Activated T-helper 2 cell treated with anti-CD3 and anti-CD28 coated beads, Interferon-gamma antibody, Interleukin-2, Interleukin-4, amounts not matched to agents 10 μg/mL and 5 μg/mL and 100 μg/mL, durations not matched to agents 14 hours and 24 hours and 36 hours (primary cell): ENCODE measurements at regions not wholly inside any gene's neighbourhood (a gene's known extent, or its start where the extent isn't known, plus 50 kb on each side); places are given as distances from the start of the nearest gene placed in this dataset.
"Not testable (repeated sequence)": the region's sequence is repeated elsewhere in the genome, so short reads cannot be mapped to it uniquely, and the experiment has no call there.

ENCODE experiments used
- DNase-seq: peaks from one replicate; pipeline ENCODE4 v3.0.0; 2021; ENCODE audit warnings: low spot score
- H3K27ac Mint-ChIP-seq: one replicate; pipeline ENCODE4 v1.8.0; 2021; ENCODE audit warnings: mixed read lengths
- H3K27me3 Mint-ChIP-seq: one replicate; pipeline ENCODE4 v1.8.0; 2021; ENCODE audit warnings: low read depth, mixed read lengths
- H3K36me3 Mint-ChIP-seq: one replicate; pipeline ENCODE4 v1.8.0; 2021; ENCODE audit warnings: low read depth, mixed read lengths
- H3K4me1 Mint-ChIP-seq: one replicate; pipeline ENCODE4 v1.8.0; 2021; ENCODE audit warnings: low read depth, mixed read lengths
- H3K4me3 Mint-ChIP-seq: one replicate; pipeline ENCODE4 v1.8.0; 2021; ENCODE audit warnings: low read depth, mild to moderate bottlenecking, moderate library complexity, mixed read lengths
- H3K9me3 Mint-ChIP-seq: one replicate; pipeline ENCODE4 v1.8.0; 2021; ENCODE audit warnings: mixed read lengths
- intact Hi-C: fragments of 100-400 bp; cut with micrococcal nuclease; formaldehyde crosslinking; loops from one replicate; pipeline ENCODE4 v1.15.1; 2023

DNA sequence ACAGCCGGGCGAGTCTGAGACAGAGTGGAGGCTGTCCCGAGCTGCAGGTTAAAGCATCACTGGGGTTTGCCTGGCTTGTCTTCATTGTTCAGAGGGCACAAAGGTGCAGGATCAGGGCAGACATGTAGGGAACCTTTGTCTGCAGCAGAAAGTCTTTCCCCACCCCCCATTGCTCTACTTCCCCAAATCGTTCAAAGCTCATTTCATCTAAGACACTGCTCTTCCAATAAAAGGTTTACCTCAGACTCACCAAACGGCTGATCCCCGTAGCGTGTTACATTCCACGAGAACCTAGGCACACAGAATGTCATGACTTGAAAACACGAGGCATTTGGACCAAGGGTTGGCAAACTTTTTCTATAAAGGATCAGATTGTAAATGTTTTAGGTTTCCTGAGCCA lies 286.3 kb upstream of the FRG1 start:
- H3K27me3 Mint-ChIP-seq, H3K9me3 Mint-ChIP-seq, H3K36me3 Mint-ChIP-seq, DNase-seq, H3K4me1 Mint-ChIP-seq, H3K27ac Mint-ChIP-seq, H3K4me3 Mint-ChIP-seq, intact Hi-C loops: not testable (repeated sequence)

DNA sequence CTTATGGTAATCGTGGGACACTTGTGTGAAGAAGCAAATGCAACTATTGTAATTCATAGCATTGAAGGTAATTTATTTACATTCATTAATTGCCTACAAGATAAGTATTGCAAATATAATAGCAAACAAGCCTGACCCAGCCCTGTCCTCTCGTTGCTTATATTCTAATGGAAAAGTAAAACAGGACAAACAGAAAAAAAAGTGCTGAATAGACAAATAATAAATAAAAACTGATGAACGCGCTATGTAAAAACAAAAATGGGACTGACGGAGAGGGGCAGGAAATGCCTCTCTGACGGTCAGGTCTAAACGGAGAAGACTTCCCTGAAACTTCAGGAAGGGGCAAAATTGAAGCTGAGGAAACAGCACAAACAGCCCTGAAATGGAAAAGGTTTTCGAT lies 284.9 kb upstream of the FRG1 start:
- H3K4me1 Mint-ChIP-seq, H3K4me3 Mint-ChIP-seq, H3K27me3 Mint-ChIP-seq, intact Hi-C loops, H3K27ac Mint-ChIP-seq, H3K9me3 Mint-ChIP-seq, H3K36me3 Mint-ChIP-seq, DNase-seq: not testable (repeated sequence)

DNA sequence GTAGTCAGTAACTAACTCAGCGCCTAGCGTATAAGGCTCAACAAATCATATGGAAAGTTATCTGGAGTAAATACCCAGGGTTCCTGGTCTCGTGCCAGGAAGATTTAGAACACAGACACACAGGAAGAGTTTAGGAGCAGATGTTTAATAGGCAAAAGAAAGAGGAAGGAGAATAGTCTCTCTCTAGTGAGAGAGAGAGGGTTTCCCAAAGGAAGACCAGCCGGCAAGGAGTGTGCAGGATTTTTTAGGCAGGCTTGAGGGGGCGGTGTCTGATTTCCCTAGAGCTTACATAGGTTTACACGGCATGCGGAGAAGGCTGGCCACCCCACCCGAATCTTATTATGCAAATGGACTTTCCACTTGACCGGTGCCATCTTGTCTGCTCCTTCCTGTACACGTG lies 284.0 kb upstream of the FRG1 start:
- no peak overlapping the region for H3K27ac Mint-ChIP-seq
- intact Hi-C loops, result no loop called here

DNA sequence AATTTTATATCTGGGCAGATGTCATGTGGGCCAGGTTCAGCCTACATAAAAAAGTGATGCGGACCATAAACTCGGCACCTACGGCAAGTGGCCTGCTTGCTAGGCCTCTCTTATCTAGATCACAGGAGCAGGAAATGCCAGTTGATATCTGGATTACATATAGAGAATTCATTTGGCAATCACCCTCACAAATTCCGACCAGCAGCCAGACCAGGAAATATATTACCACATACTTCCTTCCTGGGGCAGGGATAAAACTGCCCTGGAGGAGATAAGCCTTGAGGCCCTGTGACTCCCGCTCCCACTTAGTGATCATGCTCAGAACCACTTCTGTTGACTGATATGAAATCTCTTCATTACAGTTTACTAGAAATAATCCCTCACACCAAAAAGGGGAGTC lies 282.4 kb upstream of the FRG1 start:
- H3K27ac Mint-ChIP-seq, H3K36me3 Mint-ChIP-seq, intact Hi-C loops, H3K9me3 Mint-ChIP-seq, H3K27me3 Mint-ChIP-seq, H3K4me3 Mint-ChIP-seq, H3K4me1 Mint-ChIP-seq, DNase-seq: not testable (repeated sequence)

More for the DNA sequence above, 284.0 kb upstream of the FRG1 start:
- Mint-ChIP-seq H3K4me1 (peaks cover 6% of the 10 kb centered on the region), H3K27me3 (no peaks in the 10 kb centered on the region), H3K9me3 (no peaks in the 10 kb centered on the region), H3K4me3 (no peak overlapping the region), H3K36me3 (no peaks in the 10 kb centered on the region)
- no peak for DNase-seq

DNA sequence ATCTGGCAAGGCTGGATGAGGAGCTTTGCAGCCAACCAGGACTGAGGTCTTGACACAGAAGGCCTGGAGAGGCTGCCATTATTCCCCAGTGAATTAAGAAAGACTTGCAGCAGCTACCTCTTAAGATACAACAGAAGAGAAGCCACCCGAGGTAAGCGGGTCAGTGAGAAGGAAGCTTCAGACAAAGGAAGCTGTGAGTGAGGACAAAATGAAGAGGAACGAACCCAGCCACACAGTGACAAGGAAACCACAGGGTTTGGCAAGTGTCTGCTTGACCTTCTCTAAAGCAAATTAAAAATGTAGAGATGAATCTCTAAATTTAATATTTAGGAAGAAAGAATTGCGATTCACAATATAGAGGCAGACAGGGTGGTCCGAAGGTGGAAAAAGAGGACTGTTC lies 281.8 kb upstream of the FRG1 start:
- H3K27ac Mint-ChIP-seq, H3K36me3 Mint-ChIP-seq, H3K4me3 Mint-ChIP-seq, H3K27me3 Mint-ChIP-seq, H3K4me1 Mint-ChIP-seq, H3K9me3 Mint-ChIP-seq, intact Hi-C loops, DNase-seq: not testable (repeated sequence)

DNA sequence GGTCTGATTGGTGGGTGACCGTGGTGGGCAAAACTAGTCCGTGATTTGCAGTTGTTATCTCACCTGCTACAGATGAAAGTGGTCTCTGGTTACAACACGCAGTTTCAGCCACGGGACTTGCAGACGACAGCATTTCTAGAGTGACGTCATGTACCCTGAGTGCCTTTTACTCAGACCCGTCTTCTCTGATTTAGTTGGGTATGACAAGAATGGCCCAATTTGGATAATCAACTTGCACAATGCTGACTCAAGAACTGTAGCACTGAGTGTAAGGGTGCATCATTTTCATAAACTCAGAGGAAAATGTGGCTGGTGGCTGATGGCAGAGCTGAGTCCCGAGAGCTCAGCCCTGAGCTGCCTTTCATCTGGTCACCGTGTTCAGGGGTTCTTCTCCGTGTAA lies 281.4 kb upstream of the FRG1 start:
- Mint-ChIP-seq H3K27me3 (no peaks in the 10 kb centered on the region), H3K27ac (no peak overlapping the region), H3K36me3 (no peaks in the 10 kb centered on the region), H3K4me1 (peaks cover 6% of the 10 kb centered on the region), H3K9me3 (no peaks in the 10 kb centered on the region), H3K4me3 (no peak overlapping the region)
- DNase-seq, result no peak
- intact Hi-C loops, result no loop called here

DNA sequence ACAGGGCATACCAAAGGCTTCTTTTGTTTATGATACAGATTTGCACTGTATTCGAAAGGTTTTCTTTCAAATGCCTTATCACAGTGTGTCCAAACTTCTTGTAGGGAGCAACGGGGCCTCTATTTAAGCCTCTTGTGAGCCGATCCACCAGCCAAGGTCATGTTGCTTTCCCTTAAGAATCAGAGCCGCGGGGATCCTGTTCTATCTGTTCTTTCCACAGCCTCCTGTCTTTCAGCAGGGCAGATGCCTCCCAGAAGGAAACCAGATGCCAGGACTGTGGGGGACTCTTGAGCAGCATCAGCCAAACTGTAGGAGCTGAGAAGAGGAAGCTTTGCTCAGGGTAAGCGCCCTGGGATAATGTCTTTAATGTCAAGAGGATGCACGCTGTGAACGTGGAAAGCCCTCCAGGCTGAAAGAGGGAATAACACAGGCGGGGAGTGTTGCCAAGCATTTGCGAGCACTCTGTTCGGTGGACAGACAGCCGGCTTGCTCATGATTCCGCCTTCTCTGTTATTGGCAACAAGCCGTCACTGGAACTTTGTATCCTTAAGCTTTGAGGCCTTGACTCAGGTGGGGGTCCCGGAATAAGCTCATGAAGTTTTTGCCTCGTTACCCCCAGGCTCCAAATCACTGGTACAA lies 279.8 kb upstream of the FRG1 start:
- no peak overlapping the region for H3K27ac Mint-ChIP-seq
- H3K27me3 Mint-ChIP-seq, result no peaks in the 10 kb centered on the region
- intact Hi-C loops, result no loop called here
- no peak for DNase-seq
- H3K4me1 Mint-ChIP-seq, result peaks cover 6% of the 10 kb centered on the region
- H3K9me3 Mint-ChIP-seq, result no peaks in the 10 kb centered on the region
- H3K36me3 Mint-ChIP-seq, result no peaks in the 10 kb centered on the region
- no peak overlapping the region for H3K4me3 Mint-ChIP-seq

DNA sequence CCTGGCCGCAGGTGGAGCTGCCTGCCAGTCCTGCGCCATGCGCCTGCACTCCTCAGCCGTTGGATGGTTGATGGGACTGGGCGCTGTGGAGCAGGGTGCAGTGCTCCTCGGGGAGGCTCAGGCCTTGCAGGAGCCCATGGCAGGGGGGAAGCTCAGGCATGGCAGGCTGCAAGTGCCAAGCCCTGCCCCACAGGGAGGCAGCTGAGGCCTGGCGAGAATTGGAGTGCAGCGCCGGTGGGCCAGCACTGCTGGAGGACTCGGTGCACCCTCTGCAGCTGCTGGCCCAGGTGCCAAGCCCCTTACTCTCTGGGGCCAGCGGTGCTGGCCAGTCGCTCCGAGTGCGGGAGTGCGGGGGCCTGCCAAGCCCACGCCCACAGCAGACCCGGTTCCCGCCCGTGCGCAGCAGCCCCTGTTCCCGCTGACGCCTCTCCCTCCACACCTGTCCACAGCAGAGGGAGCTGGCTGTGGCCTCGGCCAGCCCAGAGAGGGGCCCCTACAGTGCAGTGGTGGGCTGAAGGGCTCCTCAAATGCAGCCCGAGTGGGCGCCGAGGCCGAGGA lies 275.9 kb upstream of the FRG1 start:
- DNase-seq, result no peak
- H3K9me3 Mint-ChIP-seq, result no peaks in the 10 kb centered on the region
- H3K4me1 Mint-ChIP-seq, result no peaks in the 10 kb centered on the region
- H3K4me3 Mint-ChIP-seq, result no peak overlapping the region
- intact Hi-C loops, result no loop called here
- no peaks in the 10 kb centered on the region for H3K36me3 Mint-ChIP-seq
- no peak overlapping the region for H3K27ac Mint-ChIP-seq
- no peaks in the 10 kb centered on the region for H3K27me3 Mint-ChIP-seq

DNA sequence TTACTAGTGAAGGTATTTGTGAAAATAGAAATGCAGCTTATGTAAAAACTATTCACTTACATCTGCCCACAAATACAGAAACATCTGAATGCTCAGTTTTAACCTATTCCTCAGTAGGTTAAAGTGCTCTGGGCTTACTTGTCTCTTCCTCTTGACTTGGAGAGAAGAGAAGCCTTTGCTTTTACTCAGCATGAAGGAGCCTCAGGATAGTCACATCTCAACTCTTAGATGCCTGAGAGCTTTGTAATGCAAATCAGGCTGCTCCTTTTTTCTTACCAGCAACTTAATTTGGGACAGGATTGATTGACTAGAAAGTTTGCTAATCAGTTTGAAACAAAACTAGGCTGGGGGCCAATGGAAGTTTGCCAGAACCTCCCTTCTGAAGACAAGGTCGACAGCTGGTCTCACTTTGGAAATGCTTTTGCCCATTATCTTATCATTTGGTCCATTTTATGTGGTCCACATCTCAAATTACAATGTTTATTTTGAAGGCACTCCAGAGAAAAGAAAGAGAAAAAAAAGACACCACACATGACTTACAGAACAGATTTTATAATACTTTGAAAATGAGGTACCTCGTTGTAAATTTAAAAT lies 274.9 kb upstream of the FRG1 start:
- intact Hi-C loops, result not testable (repeated sequence)

DNA sequence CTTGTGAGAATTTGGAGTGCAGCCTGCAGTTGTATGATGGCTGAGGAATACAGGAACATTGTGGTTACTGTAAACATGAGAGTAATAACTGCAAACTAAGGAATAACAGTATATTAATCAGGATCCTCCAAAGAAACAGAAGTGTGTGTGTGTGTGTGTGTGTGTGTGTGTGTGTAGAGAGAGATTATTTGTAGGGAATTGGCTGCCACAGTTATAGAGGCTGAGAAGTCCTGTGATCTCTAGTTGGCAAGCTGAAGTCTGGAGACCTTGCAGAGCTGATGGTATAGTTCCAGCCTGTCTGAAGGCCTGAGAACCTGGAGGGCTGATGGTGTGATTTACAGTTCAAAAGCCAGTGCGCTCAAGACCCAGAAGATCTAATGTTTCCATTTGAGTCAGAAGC lies 273.3 kb upstream of the FRG1 start:
- H3K36me3 Mint-ChIP-seq, intact Hi-C loops, DNase-seq, H3K4me1 Mint-ChIP-seq, H3K4me3 Mint-ChIP-seq, H3K9me3 Mint-ChIP-seq, H3K27ac Mint-ChIP-seq, H3K27me3 Mint-ChIP-seq: not testable (repeated sequence)

More for the DNA sequence above, 274.9 kb upstream of the FRG1 start:
- not testable (repeated sequence) for H3K9me3 Mint-ChIP-seq, H3K36me3 Mint-ChIP-seq, DNase-seq, H3K27ac Mint-ChIP-seq, H3K27me3 Mint-ChIP-seq, H3K4me1 Mint-ChIP-seq, H3K4me3 Mint-ChIP-seq

DNA sequence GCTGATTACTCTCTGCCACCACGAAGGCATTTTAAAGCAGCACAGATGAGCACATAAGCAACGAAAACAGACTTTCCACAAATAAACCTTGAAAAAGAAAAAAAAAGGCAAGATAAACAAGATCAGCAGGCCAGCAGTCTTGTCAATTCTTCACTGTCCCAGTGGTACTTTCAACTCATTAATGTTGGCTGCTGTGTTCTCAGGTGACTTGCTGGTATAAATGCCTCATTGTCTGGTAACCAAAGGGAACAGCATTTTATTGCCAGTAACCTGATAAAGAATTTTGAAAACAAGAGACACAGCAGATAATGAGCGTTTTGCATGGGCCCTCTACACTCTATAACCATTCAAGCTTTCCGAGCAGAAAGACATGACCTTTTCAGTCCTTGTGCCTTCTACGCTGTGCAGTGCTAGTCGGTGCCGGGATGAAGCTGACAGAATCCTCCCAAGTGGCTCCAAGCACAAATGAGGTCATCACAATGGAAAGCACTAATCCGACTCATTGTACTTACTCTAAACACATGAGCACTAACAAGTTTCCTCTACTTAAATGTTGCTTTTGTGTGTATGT lies 242.9 kb upstream of the FRG1 start:
- DNase-seq, H3K4me3 Mint-ChIP-seq, H3K4me1 Mint-ChIP-seq, intact Hi-C loops, H3K27ac Mint-ChIP-seq, H3K9me3 Mint-ChIP-seq, H3K27me3 Mint-ChIP-seq, H3K36me3 Mint-ChIP-seq: not testable (repeated sequence)

DNA sequence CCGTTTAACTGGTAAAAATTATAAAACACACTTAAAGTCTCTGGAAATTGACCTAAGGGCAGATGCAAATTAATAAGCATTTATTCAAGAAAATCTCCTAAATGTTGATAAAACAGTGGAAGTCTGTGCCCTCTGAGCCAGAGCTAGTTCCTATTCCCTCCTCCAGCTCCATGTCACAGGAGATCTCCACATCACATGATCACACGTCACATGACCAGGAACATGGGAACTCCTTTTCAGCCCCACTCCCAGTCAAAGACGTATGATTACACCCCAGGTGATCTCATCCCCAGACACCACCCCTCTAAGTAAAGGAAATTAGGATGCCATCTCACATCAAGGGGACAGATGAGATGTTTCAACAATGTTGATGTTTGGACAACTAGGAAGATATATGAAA lies 237.7 kb upstream of the FRG1 start:
- H3K4me3 Mint-ChIP-seq, H3K4me1 Mint-ChIP-seq, H3K27ac Mint-ChIP-seq, H3K9me3 Mint-ChIP-seq, H3K27me3 Mint-ChIP-seq, H3K36me3 Mint-ChIP-seq, DNase-seq, intact Hi-C loops: not testable (repeated sequence)

DNA sequence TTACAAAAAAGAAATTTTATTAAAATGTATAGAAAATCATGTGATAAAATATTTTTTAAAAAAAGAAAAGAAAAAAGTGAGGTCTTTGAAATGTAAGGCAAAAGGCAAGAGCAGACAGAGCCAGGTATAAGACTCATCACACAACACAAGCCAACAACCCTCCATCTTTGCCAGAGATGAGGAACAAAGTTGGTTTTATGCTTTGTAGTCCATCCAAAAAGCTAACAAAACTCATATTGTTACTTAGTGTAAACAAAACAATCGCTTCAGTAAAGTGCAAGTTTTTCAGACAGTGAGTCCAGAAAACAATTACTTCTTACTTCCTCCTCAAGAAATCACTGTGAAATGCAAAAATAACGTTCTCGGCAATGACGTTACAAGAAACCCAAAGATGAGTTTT lies 233.9 kb upstream of the FRG1 start:
- H3K4me3 Mint-ChIP-seq, H3K4me1 Mint-ChIP-seq, H3K9me3 Mint-ChIP-seq, intact Hi-C loops, H3K36me3 Mint-ChIP-seq, H3K27me3 Mint-ChIP-seq, H3K27ac Mint-ChIP-seq, DNase-seq: not testable (repeated sequence)
